ENCODE measurements at regions not wholly inside any gene's neighbourhood (a gene's known extent, or its start where the extent isn't known, plus 50 kb on each side); places are given as distances from the start of the nearest gene placed in this dataset.

DNA sequence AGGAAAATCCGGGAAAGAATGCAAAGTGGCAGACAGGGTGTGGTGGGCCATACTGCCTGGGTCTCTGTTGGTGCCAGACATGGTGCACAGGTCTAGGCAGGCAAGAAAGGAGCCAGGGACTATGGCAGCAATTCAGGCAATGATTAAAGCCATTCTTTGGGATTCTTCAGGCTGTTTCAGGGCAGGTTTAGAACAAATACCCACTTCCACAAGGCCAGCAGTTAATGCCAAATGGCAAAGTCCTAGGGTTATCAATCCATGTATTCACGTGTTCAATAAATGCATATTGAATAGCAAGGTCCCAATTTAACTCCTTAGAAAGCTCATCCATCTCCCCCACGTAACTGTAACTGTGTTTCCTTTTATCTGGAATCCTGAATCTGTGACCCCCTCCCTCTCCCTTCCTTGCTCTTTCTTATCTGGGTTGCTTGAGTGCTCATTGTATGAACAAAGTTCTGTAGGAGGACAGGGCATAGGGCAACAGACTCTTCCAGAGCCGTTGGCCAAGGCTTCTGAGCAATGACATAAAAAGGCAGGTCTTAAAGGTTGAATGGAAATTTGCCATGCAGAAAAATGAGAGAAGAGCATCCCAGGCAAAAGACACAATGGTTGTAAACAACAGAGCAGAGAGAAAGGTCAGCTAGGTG lies 146.8 kb upstream of the KLHL29 start:
- TF ChIP-seq, protein P1, sequence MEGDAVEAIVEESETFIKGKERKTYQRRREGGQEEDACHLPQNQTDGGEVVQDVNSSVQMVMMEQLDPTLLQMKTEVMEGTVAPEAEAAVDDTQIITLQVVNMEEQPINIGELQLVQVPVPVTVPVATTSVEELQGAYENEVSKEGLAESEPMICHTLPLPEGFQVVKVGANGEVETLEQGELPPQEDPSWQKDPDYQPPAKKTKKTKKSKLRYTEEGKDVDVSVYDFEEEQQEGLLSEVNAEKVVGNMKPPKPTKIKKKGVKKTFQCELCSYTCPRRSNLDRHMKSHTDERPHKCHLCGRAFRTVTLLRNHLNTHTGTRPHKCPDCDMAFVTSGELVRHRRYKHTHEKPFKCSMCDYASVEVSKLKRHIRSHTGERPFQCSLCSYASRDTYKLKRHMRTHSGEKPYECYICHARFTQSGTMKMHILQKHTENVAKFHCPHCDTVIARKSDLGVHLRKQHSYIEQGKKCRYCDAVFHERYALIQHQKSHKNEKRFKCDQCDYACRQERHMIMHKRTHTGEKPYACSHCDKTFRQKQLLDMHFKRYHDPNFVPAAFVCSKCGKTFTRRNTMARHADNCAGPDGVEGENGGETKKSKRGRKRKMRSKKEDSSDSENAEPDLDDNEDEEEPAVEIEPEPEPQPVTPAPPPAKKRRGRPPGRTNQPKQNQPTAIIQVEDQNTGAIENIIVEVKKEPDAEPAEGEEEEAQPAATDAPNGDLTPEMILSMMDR (IDR thresholded peaks at IDR 0.05) = no peak
- TF ChIP-seq EZH2 (IDR thresholded peaks at IDR 0.05) (no peak), EZH2phosphoT487 (IDR thresholded peaks at IDR 0.05) (no peak)
